ENCODE measurements at regions not wholly inside any gene's neighbourhood (a gene's known extent, or its start where the extent isn't known, plus 50 kb on each side); places are given as distances from the start of the nearest gene placed in this dataset.

DNA sequence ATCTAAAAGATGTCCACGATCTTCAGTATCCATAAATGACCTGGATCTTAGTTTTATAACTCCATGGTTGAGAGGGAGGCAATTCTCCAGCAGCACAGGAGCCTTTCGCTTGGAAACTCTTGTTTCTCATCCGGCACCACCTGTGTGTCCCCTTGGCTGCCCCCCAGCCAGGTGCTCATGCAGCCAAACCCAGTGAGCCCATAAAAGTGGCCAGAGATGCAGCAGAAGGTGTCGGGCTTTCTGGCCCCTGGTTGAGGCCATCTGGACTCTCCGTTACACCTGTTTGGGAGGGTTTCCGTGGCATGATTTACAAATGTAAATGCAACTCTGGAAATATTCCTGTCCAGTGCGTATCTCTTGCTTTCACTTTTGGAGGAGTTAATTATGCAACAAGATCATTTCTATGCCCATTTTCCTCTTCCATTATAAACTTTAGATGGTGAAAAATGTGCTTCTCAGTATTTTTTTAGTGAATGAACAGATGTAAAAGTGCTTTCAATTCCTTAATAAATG is 291.1 kb downstream of the DIO2 start:
- TF ChIP-seq, protein P1, sequence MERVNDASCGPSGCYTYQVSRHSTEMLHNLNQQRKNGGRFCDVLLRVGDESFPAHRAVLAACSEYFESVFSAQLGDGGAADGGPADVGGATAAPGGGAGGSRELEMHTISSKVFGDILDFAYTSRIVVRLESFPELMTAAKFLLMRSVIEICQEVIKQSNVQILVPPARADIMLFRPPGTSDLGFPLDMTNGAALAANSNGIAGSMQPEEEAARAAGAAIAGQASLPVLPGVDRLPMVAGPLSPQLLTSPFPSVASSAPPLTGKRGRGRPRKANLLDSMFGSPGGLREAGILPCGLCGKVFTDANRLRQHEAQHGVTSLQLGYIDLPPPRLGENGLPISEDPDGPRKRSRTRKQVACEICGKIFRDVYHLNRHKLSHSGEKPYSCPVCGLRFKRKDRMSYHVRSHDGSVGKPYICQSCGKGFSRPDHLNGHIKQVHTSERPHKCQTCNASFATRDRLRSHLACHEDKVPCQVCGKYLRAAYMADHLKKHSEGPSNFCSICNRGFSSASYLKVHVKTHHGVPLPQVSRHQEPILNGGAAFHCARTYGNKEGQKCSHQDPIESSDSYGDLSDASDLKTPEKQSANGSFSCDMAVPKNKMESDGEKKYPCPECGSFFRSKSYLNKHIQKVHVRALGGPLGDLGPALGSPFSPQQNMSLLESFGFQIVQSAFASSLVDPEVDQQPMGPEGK (CRISPR knock-in tag; IDR thresholded peaks at IDR 0.05; ENCODE audit: borderline replicate concordance), result no peak
- TF ChIP-seq PPARA (CRISPR knock-in tag; IDR thresholded peaks at IDR 0.05; ENCODE audit: borderline replicate concordance), result no peak
- no peak for TF ChIP-seq BACH2 (CRISPR knock-in tag; IDR thresholded peaks at IDR 0.05; ENCODE audit: borderline replicate concordance)
- no peak for TF ChIP-seq ISL1 (CRISPR knock-in tag; IDR thresholded peaks at IDR 0.05)
- TF ChIP-seq ZFP3 (CRISPR knock-in tag; IDR thresholded peaks at IDR 0.05), result no peak
- TF ChIP-seq ARNTL (CRISPR knock-in tag; IDR thresholded peaks at IDR 0.05; ENCODE audit: borderline replicate concordance, low read depth), result no peak
- TF ChIP-seq RARB (CRISPR knock-in tag; IDR thresholded peaks at IDR 0.05), result no peak
- no peak for TF ChIP-seq ESRRG (CRISPR knock-in tag; IDR thresholded peaks at IDR 0.05)
- TF ChIP-seq ZC3H10 (CRISPR knock-in tag; IDR thresholded peaks at IDR 0.05), result no peak
- no peak for TF ChIP-seq ZNF8 (CRISPR knock-in tag; IDR thresholded peaks at IDR 0.05)
